SJCRH30 (cell line): ENCODE measurements at regions not wholly inside any gene's neighbourhood (a gene's known extent, or its start where the extent isn't known, plus 50 kb on each side); places are given as distances from the start of the nearest gene placed in this dataset.
A peak's percentile ranks its signal among the peaks of the same experiment; 100 is the strongest.

Experiments
- DNase-seq, 2 experiments: peaks; one replicate each; pipeline ENCODE4 v3.0.0-alpha.2; 2015 to 2020
- H3K27ac ChIP-seq: fragments of 250-450 bp; sonication (Bioruptor Pico); 2 replicates; pipeline ENCODE4 v1.5.1; 2020; ENCODE audit warnings: mild to moderate bottlenecking, moderate library complexity
- H3K27me3 ChIP-seq: fragments of 250-450 bp; sonication (Bioruptor Pico); 2 replicates; pipeline ENCODE4 v1.5.1; 2020; ENCODE audit warnings: mild to moderate bottlenecking, moderate library complexity
- H3K36me3 ChIP-seq: fragments of 250-450 bp; sonication (Bioruptor Pico); 2 replicates; pipeline ENCODE4 v1.5.1; 2020; ENCODE audit warnings: mild to moderate bottlenecking, moderate library complexity
- H3K4me1 ChIP-seq: fragments of 250-450 bp; sonication (Bioruptor Pico); 2 replicates; pipeline ENCODE4 v1.5.1; 2020; ENCODE audit warnings: mild to moderate bottlenecking, moderate library complexity
- H3K4me3 ChIP-seq: fragments of 250-450 bp; sonication (Bioruptor Pico); 2 replicates; pipeline ENCODE4 v1.5.1; 2020; ENCODE audit warnings: mild to moderate bottlenecking, moderate library complexity
- H3K9me3 ChIP-seq: fragments of 250-450 bp; sonication (Bioruptor Pico); replicated peaks from 2 replicates; pipeline ENCODE4 v1.5.1; 2020; ENCODE audit warnings: mild to moderate bottlenecking, moderate library complexity

- peak overlapping the region; percentile 37; the same call in 1 of the 2 replicates for H3K27ac ChIP-seq
- no peaks in the 10 kb centered on the region for H3K36me3 ChIP-seq
- no peaks in the 10 kb centered on the region for H3K9me3 ChIP-seq
- H3K4me3 ChIP-seq: peak overlapping the region; percentile 3; the same call in 1 of the 2 replicates
- H3K4me1 ChIP-seq: peaks cover 14% of the 10 kb centered on the region; the same call in 1 of the 2 replicates
- H3K27me3 ChIP-seq: no peaks in the 10 kb centered on the region
- DNase-seq: peak; percentile 69 to 74
Measured at GRCh38 chr7:21108182-21108581, 319.7 kb upstream of the SP4 start.

GRCh38 chr7:21113609-21114415, 314.1 kb upstream of the SP4 start:
- no peak for DNase-seq
- no peaks in the 10 kb centered on the region for H3K9me3 ChIP-seq
- no peaks in the 10 kb centered on the region for H3K27me3 ChIP-seq
- no peak overlapping the region for H3K4me3 ChIP-seq
- no peak overlapping the region for H3K27ac ChIP-seq
- H3K36me3 ChIP-seq: no peaks in the 10 kb centered on the region
- H3K4me1 ChIP-seq: peaks cover 5% of the 10 kb centered on the region; the same call in 1 of the 2 replicates

- Histone ChIP-seq H3K9me3 (no peaks in the 10 kb centered on the region), H3K4me3 (no peak overlapping the region), H3K36me3 (no peaks in the 10 kb centered on the region), H3K4me1 (peaks cover 5% of the 10 kb centered on the region), H3K27me3 (no peaks in the 10 kb centered on the region), H3K27ac (no peak overlapping the region)
- no peak for DNase-seq
Measured at GRCh38 chr7:21123586-21123985, 304.3 kb upstream of the SP4 start.

- Histone ChIP-seq H3K36me3 (no peaks in the 10 kb centered on the region), H3K27me3 (no peaks in the 10 kb centered on the region), H3K4me1 (peaks cover 14% of the 10 kb centered on the region), H3K4me3 (no peak overlapping the region), H3K27ac (no peak overlapping the region), H3K9me3 (no peaks in the 10 kb centered on the region)
- DNase-seq: no peak
Measured at GRCh38 chr7:21125297-21125696, 302.6 kb upstream of the SP4 start.

- Histone ChIP-seq H3K27me3 (no peaks in the 10 kb centered on the region), H3K36me3 (no peaks in the 10 kb centered on the region), H3K4me3 (no peak overlapping the region; the same call in 1 of the 2 replicates), H3K4me1 (peaks cover 14% of the 10 kb centered on the region), H3K9me3 (0 out of 2 replicates have a peak, but pooled peaks cover 4% of the 10 kb centered on the region), H3K27ac (peak overlapping the region; percentile 64)
- peak; percentile 86 to 91 for DNase-seq
Measured at GRCh38 chr7:21128062-21128817, 299.6 kb upstream of the SP4 start.

GRCh38 chr7:21131897-21132296, 296.0 kb upstream of the SP4 start:
- H3K9me3 ChIP-seq: 0 out of 2 replicates have a peak, but pooled peaks cover 6% of the 10 kb centered on the region
- no peaks in the 10 kb centered on the region for H3K27me3 ChIP-seq
- DNase-seq: no peak
- H3K4me1 ChIP-seq: peaks cover 14% of the 10 kb centered on the region
- H3K36me3 ChIP-seq: no peaks in the 10 kb centered on the region
- no peak overlapping the region for H3K4me3 ChIP-seq
- no peak overlapping the region for H3K27ac ChIP-seq

GRCh38 chr7:21134631-21135030, 293.3 kb upstream of the SP4 start:
- Histone ChIP-seq H3K36me3 (no peaks in the 10 kb centered on the region), H3K9me3 (0 out of 2 replicates have a peak, but pooled peaks cover 6% of the 10 kb centered on the region), H3K4me1 (no peaks in the 10 kb centered on the region), H3K27ac (no peak overlapping the region), H3K4me3 (no peak overlapping the region), H3K27me3 (no peaks in the 10 kb centered on the region)
- DNase-seq: no peak

- Histone ChIP-seq H3K4me3 (no peak overlapping the region), H3K4me1 (peaks cover under 1% of the 10 kb centered on the region; the same call in 1 of the 2 replicates), H3K27me3 (no peaks in the 10 kb centered on the region), H3K9me3 (0 out of 2 replicates have a peak, but pooled peaks cover 6% of the 10 kb centered on the region), H3K27ac (no peak overlapping the region), H3K36me3 (no peaks in the 10 kb centered on the region)
- DNase-seq: no peak
Measured at GRCh38 chr7:21135437-21135836, 292.4 kb upstream of the SP4 start.

- Histone ChIP-seq H3K36me3 (no peaks in the 10 kb centered on the region), H3K27me3 (no peaks in the 10 kb centered on the region), H3K4me1 (peaks cover 16% of the 10 kb centered on the region), H3K27ac (no peak overlapping the region), H3K4me3 (no peak overlapping the region), H3K9me3 (0 out of 2 replicates have a peak, but pooled peaks cover 2% of the 10 kb centered on the region)
- DNase-seq: no peak
Measured at GRCh38 chr7:21137640-21138039, 290.2 kb upstream of the SP4 start.

GRCh38 chr7:21140622-21141021, 287.3 kb upstream of the SP4 start:
- Histone ChIP-seq H3K9me3 (no peaks in the 10 kb centered on the region), H3K27ac (peak overlapping the region; percentile 65), H3K27me3 (no peaks in the 10 kb centered on the region), H3K4me1 (peaks cover 34% of the 10 kb centered on the region), H3K4me3 (no peak overlapping the region), H3K36me3 (no peaks in the 10 kb centered on the region)
- DNase-seq: no peak

- H3K27ac ChIP-seq: peak overlapping the region; percentile 65
- DNase-seq: peak; percentile 65 to 90
Measured at GRCh38 chr7:21141476-21141875, 286.4 kb upstream of the SP4 start.

GRCh38 chr7:21142081-21142480, 285.8 kb upstream of the SP4 start:
- Histone ChIP-seq H3K4me1 (peaks cover 34% of the 10 kb centered on the region), H3K9me3 (no peaks in the 10 kb centered on the region), H3K4me3 (no peak overlapping the region), H3K36me3 (no peaks in the 10 kb centered on the region), H3K27ac (peak overlapping the region; percentile 65), H3K27me3 (no peaks in the 10 kb centered on the region)
- peak in 1 of 2 experiments; percentile 23 for DNase-seq

More at GRCh38 chr7:21141476-21141875, 286.4 kb upstream of the SP4 start:
- H3K27me3 ChIP-seq: no peaks in the 10 kb centered on the region
- H3K4me1 ChIP-seq: peaks cover 34% of the 10 kb centered on the region
- H3K36me3 ChIP-seq: no peaks in the 10 kb centered on the region
- no peaks in the 10 kb centered on the region for H3K9me3 ChIP-seq
- H3K4me3 ChIP-seq: no peak overlapping the region

GRCh38 chr7:21146642-21147423, 281.1 kb upstream of the SP4 start:
- H3K4me3 ChIP-seq: no peak overlapping the region
- no peaks in the 10 kb centered on the region for H3K27me3 ChIP-seq
- H3K9me3 ChIP-seq: no peaks in the 10 kb centered on the region
- H3K4me1 ChIP-seq: peaks cover 22% of the 10 kb centered on the region
- H3K36me3 ChIP-seq: no peaks in the 10 kb centered on the region
- no peak for DNase-seq
- no peak overlapping the region for H3K27ac ChIP-seq

- Histone ChIP-seq H3K4me1 (no peaks in the 10 kb centered on the region), H3K36me3 (no peaks in the 10 kb centered on the region), H3K9me3 (no peaks in the 10 kb centered on the region), H3K27ac (no peak overlapping the region), H3K4me3 (no peak overlapping the region), H3K27me3 (no peaks in the 10 kb centered on the region)
- DNase-seq: no peak
Measured at GRCh38 chr7:21149809-21150208, 278.1 kb upstream of the SP4 start.
